ENCODE measurements at regions not wholly inside any gene's neighbourhood (a gene's known extent, or its start where the extent isn't known, plus 50 kb on each side); places are given as distances from the start of the nearest gene placed in this dataset.
"Not testable (repeated sequence)": the region's sequence is repeated elsewhere in the genome, so short reads cannot be mapped to it uniquely, and the experiment has no call there.

DNA sequence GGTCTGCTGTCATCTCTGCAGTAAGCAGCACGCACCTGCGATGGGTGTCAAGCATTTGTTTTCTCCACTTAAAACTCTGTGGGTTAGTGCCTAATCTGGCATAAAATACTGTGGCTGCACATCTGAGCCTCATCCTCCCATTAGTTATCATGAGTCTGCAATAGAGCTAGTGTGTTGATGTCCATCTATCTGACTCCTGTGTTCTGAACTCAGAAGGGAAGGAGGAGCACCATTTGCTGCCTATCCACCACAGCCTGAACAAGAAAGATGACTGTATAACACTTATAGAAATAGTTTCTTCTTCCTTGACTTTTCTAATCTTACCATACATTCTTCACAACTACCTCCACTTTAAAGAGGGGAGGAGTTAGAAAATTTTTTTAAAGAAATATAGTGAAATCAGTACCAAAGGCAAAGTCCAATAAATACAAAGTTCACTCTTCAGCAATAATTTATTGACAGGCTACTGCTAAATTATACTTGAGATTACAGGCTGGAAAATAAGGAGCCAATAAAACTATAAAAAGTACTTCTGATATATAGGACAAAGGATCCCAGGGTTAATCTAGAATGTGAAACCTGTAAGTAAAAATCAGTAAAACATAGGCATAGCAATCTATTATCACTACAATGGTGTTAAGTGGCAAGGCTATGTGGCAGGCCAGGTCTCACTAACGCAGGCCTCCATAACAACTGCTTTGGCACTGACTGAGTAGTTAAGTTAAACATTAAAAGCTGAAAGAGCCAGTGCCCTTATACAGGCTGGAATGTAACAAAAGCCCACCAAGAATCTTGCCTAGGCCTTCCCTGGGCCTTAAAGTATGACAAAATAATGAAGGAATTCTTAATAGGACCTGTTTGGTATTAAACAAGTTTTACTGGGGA is 70.2 kb downstream of the LGALS9C start:
- H3K27ac ChIP-seq (ENCODE audit: insufficient read depth, low read length, poor library complexity, severe bottlenecking); H3K4me3 ChIP-seq (ENCODE audit: insufficient read depth, low read depth, low read length, poor library complexity, severe bottlenecking); H3K36me3 ChIP-seq (ENCODE audit: control insufficient read depth, insufficient read depth, low read length); H3K27me3 ChIP-seq (replicated peaks; ENCODE audit: control insufficient read depth, insufficient read depth, low read length, poor library complexity, severe bottlenecking); H3K4me1 ChIP-seq (ENCODE audit: control insufficient read depth, insufficient read depth, low read length, poor library complexity, severe bottlenecking); DNase-seq; H3K9me3 ChIP-seq (ENCODE audit: control insufficient read depth, low read length): not testable (repeated sequence)

- not testable (repeated sequence) for H3K4me1 ChIP-seq (ENCODE audit: control insufficient read depth, insufficient read depth, low read length, poor library complexity, severe bottlenecking); H3K4me3 ChIP-seq (ENCODE audit: insufficient read depth, low read depth, low read length, poor library complexity, severe bottlenecking); DNase-seq; H3K36me3 ChIP-seq (ENCODE audit: control insufficient read depth, insufficient read depth, low read length); H3K27ac ChIP-seq (ENCODE audit: insufficient read depth, low read length, poor library complexity, severe bottlenecking); H3K27me3 ChIP-seq (replicated peaks; ENCODE audit: control insufficient read depth, insufficient read depth, low read length, poor library complexity, severe bottlenecking); H3K9me3 ChIP-seq (ENCODE audit: control insufficient read depth, low read length)
Observed at GRCh38 chr17:18557086-18557485, 80.5 kb downstream of the LGALS9C start.

DNA sequence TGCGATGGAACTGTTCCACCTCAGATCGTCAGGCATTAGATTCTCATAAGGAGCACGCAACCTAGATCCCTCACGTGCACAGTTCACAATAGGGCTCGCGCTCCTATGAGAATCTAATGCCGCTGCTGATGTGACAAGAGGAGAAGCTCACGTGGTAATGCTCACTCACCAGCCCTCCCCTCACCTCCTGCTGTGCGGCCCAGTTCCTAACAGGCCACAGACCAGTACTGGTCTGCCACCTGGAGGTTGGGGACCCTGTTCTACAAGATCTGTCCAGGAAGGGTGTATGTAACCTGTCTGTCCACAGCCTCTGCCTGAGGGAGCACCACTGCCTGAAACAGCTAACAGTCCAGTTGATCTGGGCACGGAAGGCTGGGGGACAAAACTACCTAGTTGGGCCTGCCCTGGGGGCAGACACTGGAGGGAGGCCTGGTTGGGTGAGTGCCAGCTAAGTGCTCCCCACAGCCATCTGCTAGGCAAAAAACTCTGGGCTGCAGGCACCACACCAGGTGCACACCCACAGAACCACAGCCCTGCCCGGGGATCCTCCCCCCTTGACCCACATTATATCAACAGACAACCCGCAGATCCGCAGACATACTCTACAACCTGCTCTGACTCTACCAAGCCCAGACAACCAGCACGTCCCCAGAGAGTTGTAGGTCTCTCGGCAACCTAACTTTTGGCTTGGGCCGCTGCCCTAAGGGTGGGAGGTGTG is 80.7 kb downstream of the TBC1D28 start:
- not testable (repeated sequence) for H3K27me3 ChIP-seq (replicated peaks; ENCODE audit: control insufficient read depth, insufficient read depth, low read length, poor library complexity, severe bottlenecking); H3K36me3 ChIP-seq (ENCODE audit: control insufficient read depth, insufficient read depth, low read length); H3K9me3 ChIP-seq (ENCODE audit: control insufficient read depth, low read length); H3K4me1 ChIP-seq (ENCODE audit: control insufficient read depth, insufficient read depth, low read length, poor library complexity, severe bottlenecking)
- DNase-seq = peak; percentile 31 to 44 (median 41)
- Histone ChIP-seq H3K4me3 (ENCODE audit: insufficient read depth, low read depth, low read length, poor library complexity, severe bottlenecking) (peak overlapping the region; percentile 25), H3K27ac (ENCODE audit: insufficient read depth, low read length, poor library complexity, severe bottlenecking) (peak overlapping the region; percentile 18)

GRCh38 chr17:18564099-18564448 is 80.1 kb downstream of the TBC1D28 start:
- H3K4me1 ChIP-seq (ENCODE audit: control insufficient read depth, insufficient read depth, low read length, poor library complexity, severe bottlenecking); H3K27me3 ChIP-seq (replicated peaks; ENCODE audit: control insufficient read depth, insufficient read depth, low read length, poor library complexity, severe bottlenecking); H3K36me3 ChIP-seq (ENCODE audit: control insufficient read depth, insufficient read depth, low read length); H3K9me3 ChIP-seq (ENCODE audit: control insufficient read depth, low read length): not testable (repeated sequence)
- Histone ChIP-seq H3K27ac (ENCODE audit: insufficient read depth, low read length, poor library complexity, severe bottlenecking) (peak overlapping the region; percentile 18), H3K4me3 (ENCODE audit: insufficient read depth, low read depth, low read length, poor library complexity, severe bottlenecking) (peak overlapping the region; percentile 25)
- peak; percentile 10 to 25 (median 22) for DNase-seq

DNA sequence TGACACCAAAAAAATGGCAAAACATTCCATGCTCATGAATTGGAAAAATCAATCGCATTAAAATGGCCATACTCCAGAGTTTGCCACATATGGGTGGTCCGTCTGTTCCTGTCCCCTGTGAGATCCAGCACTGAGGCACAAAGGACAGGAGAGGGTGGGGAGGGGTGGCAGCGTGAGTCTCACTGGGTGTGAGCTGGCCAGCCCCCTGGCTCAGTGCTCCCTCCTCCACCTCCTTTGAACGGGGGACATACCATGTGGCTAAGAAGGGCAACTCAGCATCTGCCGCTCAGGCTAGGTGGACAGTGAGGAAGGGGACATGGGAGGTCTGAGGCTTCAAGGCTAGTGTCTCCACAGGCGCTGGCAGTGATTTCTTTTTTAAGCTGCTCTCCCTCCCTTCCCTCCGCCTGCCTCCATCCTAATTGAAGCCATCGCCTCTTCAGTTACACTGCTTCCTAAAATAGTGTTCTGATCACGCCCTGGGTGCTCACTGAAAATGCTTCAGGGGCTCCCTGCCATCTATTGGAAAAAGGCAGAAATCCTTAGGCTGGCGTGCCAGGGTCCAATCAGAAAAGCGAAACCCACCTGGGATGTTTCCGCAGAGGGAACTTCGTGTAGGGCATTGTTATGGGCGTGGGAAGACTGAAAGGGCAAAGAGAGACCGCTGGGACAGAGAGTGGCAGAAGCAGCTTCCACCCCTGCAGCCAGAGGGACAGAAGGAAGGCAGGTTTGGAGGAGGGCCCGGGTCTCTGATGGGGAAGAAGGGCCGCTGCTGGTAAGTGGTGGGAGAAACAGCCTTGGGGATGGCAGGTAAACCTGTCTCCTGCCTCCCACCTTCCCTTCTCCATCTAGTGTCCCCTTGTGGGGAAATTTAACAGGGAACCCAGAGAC is 75.8 kb downstream of the TBC1D28 start:
- H3K27ac ChIP-seq (ENCODE audit: insufficient read depth, low read length, poor library complexity, severe bottlenecking); H3K9me3 ChIP-seq (ENCODE audit: control insufficient read depth, low read length); H3K36me3 ChIP-seq (ENCODE audit: control insufficient read depth, insufficient read depth, low read length); H3K4me1 ChIP-seq (ENCODE audit: control insufficient read depth, insufficient read depth, low read length, poor library complexity, severe bottlenecking); H3K4me3 ChIP-seq (ENCODE audit: insufficient read depth, low read depth, low read length, poor library complexity, severe bottlenecking); H3K27me3 ChIP-seq (replicated peaks; ENCODE audit: control insufficient read depth, insufficient read depth, low read length, poor library complexity, severe bottlenecking); DNase-seq: not testable (repeated sequence)

DNA sequence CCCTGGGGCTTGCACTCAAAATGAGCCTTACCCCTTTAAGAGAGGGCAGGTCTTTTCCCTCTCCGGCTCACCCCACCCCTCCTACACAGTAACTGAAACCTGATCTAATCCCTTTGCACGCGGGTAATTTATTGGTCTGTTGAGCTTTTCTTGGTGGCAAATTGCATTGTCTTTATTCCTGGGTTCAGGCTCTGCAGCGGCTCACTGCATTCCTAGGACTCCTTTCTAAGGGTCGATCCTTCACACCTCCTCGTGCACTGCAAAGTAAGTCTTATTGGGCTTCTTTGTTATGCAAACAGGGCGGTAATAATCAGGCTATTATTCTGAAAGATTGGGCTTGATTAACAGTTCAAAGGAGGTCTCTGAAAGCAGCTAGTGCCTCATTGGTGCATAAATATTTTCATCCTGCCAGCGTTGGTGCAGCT is 74.7 kb downstream of the TBC1D28 start:
- H3K9me3 ChIP-seq (ENCODE audit: control insufficient read depth, low read length); DNase-seq; H3K4me3 ChIP-seq (ENCODE audit: insufficient read depth, low read depth, low read length, poor library complexity, severe bottlenecking); H3K36me3 ChIP-seq (ENCODE audit: control insufficient read depth, insufficient read depth, low read length); H3K27ac ChIP-seq (ENCODE audit: insufficient read depth, low read length, poor library complexity, severe bottlenecking); H3K4me1 ChIP-seq (ENCODE audit: control insufficient read depth, insufficient read depth, low read length, poor library complexity, severe bottlenecking); H3K27me3 ChIP-seq (replicated peaks; ENCODE audit: control insufficient read depth, insufficient read depth, low read length, poor library complexity, severe bottlenecking): not testable (repeated sequence)

DNA sequence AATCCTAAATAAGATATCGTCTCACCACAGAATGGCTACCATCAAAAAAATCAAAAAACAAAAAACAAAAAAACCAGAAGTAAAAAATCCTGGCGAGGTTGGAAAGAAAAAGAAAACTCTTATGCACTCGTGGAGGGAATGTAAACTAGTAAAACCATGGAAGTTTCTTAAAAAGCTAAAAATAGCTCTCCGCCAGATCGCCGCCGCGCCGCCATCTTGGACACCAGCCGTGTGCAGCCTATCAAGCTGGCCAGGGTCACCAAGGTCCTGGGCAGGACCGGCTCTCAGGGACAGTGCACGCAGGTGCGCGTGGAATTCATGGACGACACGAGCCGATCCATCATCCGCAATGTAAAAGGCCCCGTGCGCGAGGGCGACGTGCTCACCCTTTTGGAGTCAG is 71.7 kb downstream of the TBC1D28 start:
- H3K4me3 ChIP-seq (ENCODE audit: insufficient read depth, low read depth, low read length, poor library complexity, severe bottlenecking); H3K27me3 ChIP-seq (replicated peaks; ENCODE audit: control insufficient read depth, insufficient read depth, low read length, poor library complexity, severe bottlenecking); DNase-seq; H3K27ac ChIP-seq (ENCODE audit: insufficient read depth, low read length, poor library complexity, severe bottlenecking); H3K36me3 ChIP-seq (ENCODE audit: control insufficient read depth, insufficient read depth, low read length); H3K4me1 ChIP-seq (ENCODE audit: control insufficient read depth, insufficient read depth, low read length, poor library complexity, severe bottlenecking); H3K9me3 ChIP-seq (ENCODE audit: control insufficient read depth, low read length): not testable (repeated sequence)

DNA sequence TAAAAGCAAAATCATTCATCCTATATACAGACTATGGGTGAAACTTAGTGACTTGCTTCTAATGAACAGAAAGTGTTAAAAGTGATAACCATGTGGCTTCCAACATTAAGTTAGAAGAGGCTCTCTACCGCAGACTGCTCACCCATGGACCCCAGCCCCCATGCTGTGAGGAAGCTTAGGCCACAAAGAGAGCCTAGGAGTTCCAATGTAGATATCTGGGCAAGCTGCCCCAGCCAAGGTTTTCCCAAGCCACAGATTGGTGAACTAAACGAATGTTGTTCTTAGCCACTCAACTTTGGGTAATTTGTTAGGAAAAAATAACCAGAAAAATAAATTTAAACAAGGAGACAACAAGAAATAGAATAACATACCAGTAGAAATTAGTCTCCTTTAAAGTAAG is 70.1 kb downstream of the TBC1D28 start:
- not testable (repeated sequence) for H3K36me3 ChIP-seq (ENCODE audit: control insufficient read depth, insufficient read depth, low read length); H3K9me3 ChIP-seq (ENCODE audit: control insufficient read depth, low read length); H3K27ac ChIP-seq (ENCODE audit: insufficient read depth, low read length, poor library complexity, severe bottlenecking); H3K4me1 ChIP-seq (ENCODE audit: control insufficient read depth, insufficient read depth, low read length, poor library complexity, severe bottlenecking); H3K4me3 ChIP-seq (ENCODE audit: insufficient read depth, low read depth, low read length, poor library complexity, severe bottlenecking); H3K27me3 ChIP-seq (replicated peaks; ENCODE audit: control insufficient read depth, insufficient read depth, low read length, poor library complexity, severe bottlenecking); DNase-seq

All from effector memory CD4-positive, alpha-beta T cell (primary cell).